GM18951 (cell line): ENCODE measurements at regions not wholly inside any gene's neighbourhood (a gene's known extent, or its start where the extent isn't known, plus 50 kb on each side); places are given as distances from the start of the nearest gene placed in this dataset.

Source experiments
- POLR2A ChIP-seq: IDR thresholded peaks from 4 replicates; pipeline ENCODE4 v1.6.1; 2011; ENCODE audit warnings: mild to moderate bottlenecking; ENCODE audit not compliant: insufficient read length, insufficient read depth; ENCODE audit errors: extremely low read depth
- in situ Hi-C: fragments of 300-500 bp; cut with MboI; formaldehyde crosslinking; loops from one replicate; pipeline ENCODE4 v1.12.0; 2022; ENCODE audit warnings: low sequenced_read_pairs, mixed read lengths, inconsistent platforms; ENCODE audit not compliant: unreplicated experiment

- TF ChIP-seq POLR2A, result no peak
- in situ Hi-C loops, result loop anchor here (25.0 kb wide), 1 partner anchor 725 kb away; no protein-coding TSS in a partner anchor
Observed at GRCh38 chr12:97312570-97313135, 150.0 kb upstream of the RMST start.

GRCh38 chr12:97313471-97314190 lies 149.0 kb upstream of the RMST start:
- in situ Hi-C loops, result loop anchor here (25.0 kb wide), 1 partner anchor 726 kb away; no protein-coding TSS in a partner anchor

DNA sequence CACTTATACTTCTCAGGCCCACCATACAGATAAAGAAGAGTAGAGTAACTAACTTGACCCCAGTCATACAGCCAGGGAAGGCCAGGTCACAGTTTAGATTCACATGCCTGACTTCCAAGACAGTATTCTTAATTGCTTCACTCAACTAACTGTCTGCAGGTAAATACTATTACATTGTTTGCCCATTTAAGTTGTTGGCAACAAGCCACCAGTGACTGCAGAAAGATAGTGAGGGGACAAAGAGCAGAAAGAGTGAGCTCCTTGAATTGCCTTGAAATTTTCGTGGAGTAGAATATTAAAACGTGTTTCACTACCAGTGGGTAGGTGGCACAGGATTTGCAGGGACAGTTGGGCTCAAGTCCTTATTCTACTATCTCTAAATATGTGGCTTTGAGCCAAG lies 146.3 kb upstream of the RMST start:
- in situ Hi-C loops, result loop anchor here (25.0 kb wide), 1 partner anchor 729 kb away; no protein-coding TSS in a partner anchor
- no peak for TF ChIP-seq POLR2A

More at GRCh38 chr12:97313471-97314190, 149.0 kb upstream of the RMST start:
- no peak for TF ChIP-seq POLR2A

DNA sequence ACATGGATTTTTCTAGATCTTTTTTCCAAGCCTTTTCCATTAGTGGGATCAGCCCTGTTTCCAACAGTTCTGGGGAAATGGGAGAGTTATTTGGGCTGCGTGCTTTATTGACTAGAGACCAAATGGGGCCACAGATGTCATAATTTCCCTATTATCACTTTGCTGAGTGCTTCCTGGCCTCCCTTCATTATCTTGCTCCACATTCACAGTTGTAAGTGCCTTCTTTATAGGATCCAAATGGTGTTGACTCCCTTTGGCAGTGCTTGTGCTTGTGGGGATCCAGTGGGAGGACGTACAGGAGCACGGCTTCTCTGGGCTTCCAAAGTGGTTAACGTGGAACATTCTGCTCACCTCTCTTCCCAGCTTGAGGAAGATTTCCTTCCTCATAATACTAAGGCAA lies 141.0 kb upstream of the RMST start:
- TF ChIP-seq POLR2A, result no peak
- in situ Hi-C loops, result loop anchor here (25.0 kb wide), 1 partner anchor 734 kb away; no protein-coding TSS in a partner anchor

GRCh38 chr12:97322388-97322787 lies 140.2 kb upstream of the RMST start:
- in situ Hi-C loops, result loop anchor here (25.0 kb wide), 1 partner anchor 735 kb away; no protein-coding TSS in a partner anchor
- no peak for TF ChIP-seq POLR2A

DNA sequence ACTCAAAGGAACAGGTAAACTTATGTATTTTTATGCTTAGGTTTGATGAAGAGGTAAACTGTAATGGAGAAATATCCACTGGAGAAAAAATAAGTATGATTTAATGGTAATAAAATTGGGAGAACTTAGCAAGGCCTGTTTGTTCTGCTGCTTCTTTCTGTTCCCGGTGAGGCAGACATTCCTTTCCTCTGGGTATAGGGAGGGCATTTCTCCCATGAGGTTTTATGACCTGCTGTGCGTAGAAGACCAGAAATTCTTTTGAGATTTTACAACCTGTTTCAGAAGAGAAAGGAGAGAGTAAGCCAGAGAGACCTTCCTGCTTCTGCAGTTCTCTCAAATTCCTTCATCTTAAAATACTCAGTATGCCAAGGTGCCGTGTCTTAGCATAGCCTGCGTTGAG lies 139.4 kb upstream of the RMST start:
- no peak for TF ChIP-seq POLR2A
- in situ Hi-C loops, result loop anchor here (25.0 kb wide), 1 partner anchor 736 kb away; no protein-coding TSS in a partner anchor

DNA sequence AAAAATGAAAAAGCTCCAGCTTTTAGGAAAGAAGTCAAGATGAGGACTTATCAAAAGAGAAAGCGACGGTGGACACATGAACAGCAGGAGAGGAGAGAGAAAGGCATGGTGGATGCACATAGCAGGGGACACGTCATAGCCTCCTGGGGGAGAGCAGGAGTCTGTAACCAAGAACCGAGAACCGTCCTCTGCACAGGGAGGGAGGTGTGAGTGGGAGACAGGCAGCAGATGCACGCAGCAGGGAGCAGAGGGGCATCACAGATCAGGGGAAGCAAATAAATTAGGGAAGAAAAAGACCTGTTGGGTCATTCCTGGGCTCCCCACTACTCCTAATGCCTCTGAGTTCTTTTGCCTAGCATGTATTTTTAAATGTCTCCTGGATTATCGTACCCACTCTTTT lies 138.1 kb upstream of the RMST start:
- in situ Hi-C loops, result loop anchor here (25.0 kb wide), 1 partner anchor 737 kb away; no protein-coding TSS in a partner anchor
- no peak for TF ChIP-seq POLR2A

- in situ Hi-C loops, result no loop called here
- no peak for TF ChIP-seq POLR2A
Observed at GRCh38 chr12:97335115-97335514, 127.5 kb upstream of the RMST start.

DNA sequence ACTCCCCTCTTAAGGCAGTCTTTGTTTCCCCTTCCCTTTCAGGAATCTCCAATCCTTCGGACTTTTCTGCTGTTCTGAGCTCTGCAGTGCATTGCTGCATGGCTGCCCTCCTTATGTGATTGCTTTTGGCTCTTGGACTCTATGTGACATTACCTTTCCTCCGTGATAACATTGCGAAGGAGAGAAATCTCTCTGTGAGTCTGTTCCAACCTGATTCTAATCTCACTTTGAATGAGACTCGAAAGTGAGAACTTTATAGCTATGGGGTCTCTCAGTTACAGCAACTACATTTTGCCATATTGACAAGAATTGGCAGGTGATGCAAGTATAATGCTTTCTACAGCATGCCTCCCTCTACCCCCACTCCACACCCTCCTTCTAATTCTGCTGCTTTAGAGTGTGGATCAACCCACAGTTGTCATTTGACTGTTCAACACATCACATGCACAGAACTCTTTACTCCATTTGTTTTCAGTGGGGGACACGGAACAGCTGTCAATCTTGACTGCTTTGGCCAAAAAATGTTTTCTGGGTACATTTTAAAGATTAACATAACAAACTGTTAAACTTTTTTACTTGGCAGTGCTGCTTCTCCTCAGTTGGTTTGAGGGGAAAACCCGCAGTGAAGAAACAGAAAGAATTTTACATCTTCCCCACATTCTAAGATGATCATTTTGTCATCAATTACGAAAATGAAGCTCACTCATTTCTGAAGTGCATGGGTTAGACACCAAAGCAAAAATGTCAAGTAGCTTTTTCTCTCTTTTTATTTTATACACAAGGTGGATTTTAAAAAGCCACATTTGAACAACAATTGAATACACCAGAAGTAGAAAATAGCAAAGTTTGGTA lies 125.5 kb upstream of the RMST start:
- in situ Hi-C loops, result no loop called here
- no peak for TF ChIP-seq POLR2A

DNA sequence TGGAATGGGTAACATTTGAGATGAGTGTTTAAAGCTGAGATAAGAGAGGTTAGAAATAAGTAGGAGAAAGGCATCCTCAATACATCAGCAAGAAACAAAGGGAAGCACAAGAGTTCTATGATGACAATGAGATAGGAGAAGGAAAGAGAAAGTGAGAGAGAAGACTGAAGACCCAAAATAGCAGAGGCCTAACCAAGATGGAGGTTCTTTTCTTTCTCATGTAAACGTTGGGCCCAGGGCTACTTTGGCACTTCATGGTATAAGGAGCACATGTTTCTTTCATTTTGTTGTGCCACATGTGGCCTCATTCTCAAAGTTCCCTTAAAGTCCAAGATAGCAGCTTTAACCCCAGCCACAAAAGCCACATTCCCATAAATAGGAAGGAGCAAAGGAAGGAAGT lies 120.5 kb upstream of the RMST start:
- TF ChIP-seq POLR2A, result no peak
- in situ Hi-C loops, result no loop called here

DNA sequence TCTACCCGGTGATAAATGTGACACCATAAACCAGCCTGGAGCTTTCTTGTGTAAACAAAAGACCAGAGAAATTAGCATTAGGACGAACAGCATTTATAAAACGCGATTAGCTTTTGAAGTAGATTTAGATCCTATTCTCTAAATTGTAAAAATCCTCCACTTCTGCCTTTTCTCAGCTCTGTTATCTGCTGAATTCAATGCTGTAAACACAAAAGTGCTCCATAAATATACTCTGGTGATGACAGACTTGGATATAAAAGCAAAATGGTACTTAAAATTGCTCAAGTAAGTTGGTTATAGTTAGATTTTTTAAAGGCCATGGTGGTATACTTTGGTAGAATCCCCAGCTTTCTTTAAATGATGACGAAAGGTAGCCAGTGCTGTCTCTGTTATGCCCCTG lies 114.6 kb upstream of the RMST start:
- TF ChIP-seq POLR2A, result no peak
- in situ Hi-C loops, result no loop called here

GRCh38 chr12:97358361-97358760 lies 104.2 kb upstream of the RMST start:
- no peak for TF ChIP-seq POLR2A
- in situ Hi-C loops, result no loop called here

DNA sequence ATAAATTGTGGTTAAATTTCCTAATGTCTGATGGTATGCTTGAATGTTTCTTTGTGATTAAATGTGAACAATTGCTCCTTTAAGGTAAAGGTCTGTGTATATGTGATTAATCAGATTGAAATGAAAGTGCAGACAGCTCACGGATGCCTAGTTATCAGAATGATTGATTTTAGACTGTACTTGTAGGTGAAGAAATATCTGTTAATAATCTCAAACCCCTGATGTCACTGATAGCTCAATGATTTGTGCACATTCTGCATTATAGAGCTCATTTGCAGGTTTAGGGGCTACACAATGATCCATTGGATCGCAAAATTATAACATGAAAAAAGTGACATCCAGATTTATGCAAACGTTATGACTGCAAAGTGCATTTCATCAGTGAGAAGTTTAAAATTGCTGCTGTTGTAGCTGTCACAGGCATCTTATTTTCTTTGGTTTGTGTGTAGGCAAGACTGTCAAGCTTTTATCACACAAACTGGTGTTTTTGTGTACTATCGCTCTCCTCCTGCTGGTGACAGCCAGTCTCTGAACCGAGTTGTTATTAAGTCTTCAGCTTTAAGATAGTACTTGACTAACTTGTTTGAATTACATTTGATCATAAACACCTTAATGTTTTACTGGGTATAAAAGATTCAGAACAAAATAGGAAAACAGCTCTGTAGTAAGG lies 103.4 kb upstream of the RMST start:
- no peak for TF ChIP-seq POLR2A
- in situ Hi-C loops, result no loop called here
